Activated naive CD8-positive, alpha-beta T cell treated with anti-CD3 and anti-CD28 coated beads, Interleukin-2, amount 10 ng/mL, durations not matched to agents 7 days and 5 days (primary cell): ENCODE measurements at regions not wholly inside any gene's neighbourhood (a gene's known extent, or its start where the extent isn't known, plus 50 kb on each side); places are given as distances from the start of the nearest gene placed in this dataset.
"Not testable (repeated sequence)": the region's sequence is repeated elsewhere in the genome, so short reads cannot be mapped to it uniquely, and the experiment has no call there.

Experiments
- ATAC-seq: fragments of 150-1000 bp; cut with Tn5 transposase; one replicate; pipeline ENCODE4 v1.10.0; 2021; ENCODE audit warnings: low read depth, moderate library complexity
- POLR2A ChIA-PET: fragments of 350-600 bp; sonication (Branson Sonifier 250); formaldehyde crosslinking; loops from one replicate; lab custom pipeline; 2021; ENCODE audit warnings: antibody characterized with exemption; lab: Charles Lee
- DNase-seq: peaks from one replicate; pipeline ENCODE4 v3.0.0; 2021
- H3K27ac Mint-ChIP-seq: one replicate; pipeline ENCODE4 v1.8.0; 2022; ENCODE audit warnings: mild to moderate bottlenecking, mixed read lengths
- H3K27me3 Mint-ChIP-seq: one replicate; pipeline ENCODE4 v1.8.0; 2022; ENCODE audit warnings: mild to moderate bottlenecking, moderate library complexity, mixed read lengths
- H3K36me3 Mint-ChIP-seq: one replicate; pipeline ENCODE4 v1.8.0; 2021; ENCODE audit warnings: mild to moderate bottlenecking, mixed read lengths
- H3K4me1 Mint-ChIP-seq: one replicate; pipeline ENCODE4 v1.8.0; 2021; ENCODE audit warnings: mixed read lengths
- H3K4me3 Mint-ChIP-seq: one replicate; pipeline ENCODE4 v1.8.0; 2022; ENCODE audit warnings: mild to moderate bottlenecking, moderate library complexity, mixed read lengths
- H3K9me3 Mint-ChIP-seq: one replicate; pipeline ENCODE4 v1.8.0; 2021; ENCODE audit warnings: mixed read lengths

DNA sequence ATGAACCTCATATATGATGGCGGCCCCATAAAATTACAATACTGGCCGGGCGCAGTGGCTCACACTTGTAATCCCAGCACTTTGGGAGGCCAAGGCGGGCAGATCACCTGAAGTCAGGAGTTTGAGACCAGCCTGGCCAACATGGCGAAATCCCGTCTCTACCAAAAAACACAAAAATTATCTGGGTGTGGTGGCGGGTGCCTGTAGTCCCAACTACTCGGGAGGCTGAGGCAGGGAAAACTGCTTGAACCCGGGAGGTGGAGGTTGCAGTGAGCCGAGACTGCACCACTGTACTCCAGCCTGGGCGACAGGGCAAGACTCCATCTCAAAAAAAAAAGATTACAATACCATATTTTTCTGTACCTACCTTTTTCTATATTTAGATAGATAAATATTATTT, 1345.5 kb downstream of the BRD1 start:
- H3K36me3 Mint-ChIP-seq, ATAC-seq, POLR2A ChIA-PET, H3K27ac Mint-ChIP-seq, DNase-seq, H3K27me3 Mint-ChIP-seq, H3K4me1 Mint-ChIP-seq, H3K9me3 Mint-ChIP-seq, H3K4me3 Mint-ChIP-seq: not testable (repeated sequence)

DNA sequence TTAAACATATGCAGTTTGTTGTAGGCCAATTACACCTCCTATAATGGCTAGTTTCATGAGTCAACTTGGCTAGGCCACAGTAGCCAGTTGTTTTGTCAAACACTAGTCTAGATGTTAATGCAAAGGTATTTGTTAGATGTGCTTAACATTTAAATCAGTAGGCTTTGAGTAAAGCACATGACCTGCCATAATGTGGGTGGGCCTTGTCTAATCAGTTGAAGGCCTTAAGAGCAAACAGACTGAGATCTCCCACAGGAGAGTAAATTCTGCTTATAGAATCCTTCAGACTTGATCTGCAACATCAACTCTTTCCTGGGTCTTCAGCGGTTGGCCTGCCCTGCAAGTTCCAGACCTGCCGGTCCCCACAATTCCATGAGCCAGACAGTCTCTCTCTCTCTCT, 1345.9 kb downstream of the BRD1 start:
- H3K27me3 Mint-ChIP-seq: peaks cover 6% of the 10 kb centered on the region
- ATAC-seq: no peak
- DNase-seq: no peak

DNA sequence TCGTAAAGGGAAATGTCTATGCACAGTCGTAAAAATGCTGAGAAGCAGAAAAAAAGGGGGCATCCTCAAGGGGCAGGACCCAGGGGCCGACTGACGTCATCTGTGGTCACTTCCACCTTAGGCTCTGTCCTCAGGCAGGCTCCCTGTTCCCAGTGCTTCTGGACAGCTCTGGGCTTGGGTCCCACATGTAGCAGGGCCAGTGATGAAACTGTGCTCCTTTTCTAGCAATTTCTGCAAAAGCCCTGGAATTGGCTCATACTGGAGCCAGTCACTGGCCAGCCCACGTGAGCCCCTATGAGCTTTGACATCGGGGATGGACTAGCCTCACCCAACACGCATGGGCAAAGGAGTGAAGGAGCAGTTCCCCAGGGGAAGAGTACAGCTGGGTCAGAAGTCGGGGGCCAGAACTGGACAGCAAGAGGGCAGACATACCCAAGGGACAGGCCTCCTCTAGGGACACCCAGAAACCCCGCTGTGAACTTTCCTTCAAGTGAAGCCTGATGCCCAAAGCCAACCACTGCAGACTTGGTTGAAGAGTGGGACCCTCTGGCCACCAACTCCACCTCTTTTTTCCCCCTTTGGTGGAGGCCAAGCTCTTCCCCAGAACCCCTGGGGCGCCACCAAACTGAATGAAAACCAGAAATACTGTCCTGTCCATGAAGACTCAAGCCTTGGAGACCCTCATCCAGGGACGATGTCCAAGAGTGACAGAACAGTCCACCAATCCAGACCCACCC, 1349.0 kb downstream of the BRD1 start:
- POLR2A ChIA-PET: interaction anchor here (0.6 kb wide), 1 partner anchor 364 kb away, joined by 3 read pairs; no protein-coding TSS in a partner anchor
- H3K27me3 Mint-ChIP-seq: no peaks in the 10 kb centered on the region
- no peaks in the 10 kb centered on the region for H3K36me3 Mint-ChIP-seq
- DNase-seq (no peak), ATAC-seq (no peak)
- no peaks in the 10 kb centered on the region for H3K9me3 Mint-ChIP-seq
- no peaks in the 10 kb centered on the region for H3K4me1 Mint-ChIP-seq
- no peak overlapping the region for H3K27ac Mint-ChIP-seq
- H3K4me3 Mint-ChIP-seq: no peak overlapping the region

More for the DNA sequence above, 1345.9 kb downstream of the BRD1 start:
- Mint-ChIP-seq H3K27ac (no peak overlapping the region), H3K9me3 (no peaks in the 10 kb centered on the region), H3K4me3 (no peak overlapping the region), H3K36me3 (no peaks in the 10 kb centered on the region), H3K4me1 (no peaks in the 10 kb centered on the region)
- POLR2A ChIA-PET: no interaction called here

DNA sequence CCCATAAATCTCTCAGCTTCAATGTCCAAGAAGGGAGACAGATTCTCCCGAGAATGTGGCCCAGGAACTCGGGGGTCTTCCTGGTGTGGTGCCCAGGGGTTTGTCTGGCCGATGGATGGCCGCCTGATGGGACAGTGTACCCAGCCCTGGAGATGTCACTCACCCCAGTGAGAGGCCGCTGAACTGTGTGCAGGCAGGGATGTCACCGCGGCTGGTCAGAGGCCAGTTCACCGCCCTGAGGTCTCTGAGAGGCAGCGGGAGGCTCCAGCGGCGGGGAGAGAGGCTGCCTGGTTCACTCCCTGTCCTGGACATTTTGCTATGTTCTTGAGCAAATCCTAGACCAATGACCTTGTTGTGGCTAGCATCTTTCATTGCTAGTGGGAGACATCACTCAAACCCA, 1349.5 kb downstream of the BRD1 start:
- H3K4me3 Mint-ChIP-seq: no peak overlapping the region
- ATAC-seq (no peak), DNase-seq (no peak)
- no peaks in the 10 kb centered on the region for H3K27me3 Mint-ChIP-seq
- H3K27ac Mint-ChIP-seq: no peak overlapping the region
- POLR2A ChIA-PET: interaction anchor here (0.6 kb wide), 1 partner anchor 363 kb away, joined by 3 read pairs; no protein-coding TSS in a partner anchor
- H3K36me3 Mint-ChIP-seq: no peaks in the 10 kb centered on the region
- no peaks in the 10 kb centered on the region for H3K9me3 Mint-ChIP-seq
- no peaks in the 10 kb centered on the region for H3K4me1 Mint-ChIP-seq

DNA sequence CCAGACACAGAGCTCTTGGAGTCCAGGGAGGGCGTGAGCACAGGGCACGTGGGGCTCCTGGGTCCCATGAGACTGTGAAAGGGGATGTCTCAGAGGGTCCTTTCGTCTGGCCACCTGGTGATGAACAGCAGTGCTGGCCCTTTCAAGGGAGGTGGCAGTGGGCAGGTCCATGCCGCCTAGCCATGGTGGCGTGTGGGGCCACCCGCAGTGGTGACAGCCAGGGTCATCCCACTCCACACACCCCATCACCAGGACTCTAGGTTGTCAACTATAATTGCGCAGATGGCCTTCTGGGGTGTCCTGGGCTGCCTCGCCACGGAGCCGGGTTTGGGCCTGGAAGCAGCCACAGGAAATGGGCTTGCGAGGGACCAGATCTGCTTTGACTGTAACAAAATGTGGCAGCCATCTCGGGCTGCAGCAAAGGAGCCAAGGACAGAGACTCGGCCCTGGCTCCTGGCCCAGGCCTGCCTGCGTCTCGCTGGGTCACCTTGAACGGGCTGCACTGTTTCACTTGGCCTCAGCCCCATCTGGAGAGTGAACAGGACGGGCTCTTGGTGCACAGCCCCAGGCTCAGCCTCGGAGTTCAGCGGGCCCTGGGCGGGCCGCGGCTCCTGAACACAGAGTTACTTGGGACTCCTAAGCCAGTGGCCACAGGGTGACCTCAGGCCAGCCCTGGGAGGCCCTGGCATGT, 1350.5 kb downstream of the BRD1 start:
- Mint-ChIP-seq H3K27me3 (no peaks in the 10 kb centered on the region), H3K9me3 (no peaks in the 10 kb centered on the region), H3K36me3 (no peaks in the 10 kb centered on the region), H3K4me1 (no peaks in the 10 kb centered on the region), H3K4me3 (no peak overlapping the region), H3K27ac (no peak overlapping the region)
- no peak for DNase-seq
- POLR2A ChIA-PET: no interaction called here
- no peak for ATAC-seq

DNA sequence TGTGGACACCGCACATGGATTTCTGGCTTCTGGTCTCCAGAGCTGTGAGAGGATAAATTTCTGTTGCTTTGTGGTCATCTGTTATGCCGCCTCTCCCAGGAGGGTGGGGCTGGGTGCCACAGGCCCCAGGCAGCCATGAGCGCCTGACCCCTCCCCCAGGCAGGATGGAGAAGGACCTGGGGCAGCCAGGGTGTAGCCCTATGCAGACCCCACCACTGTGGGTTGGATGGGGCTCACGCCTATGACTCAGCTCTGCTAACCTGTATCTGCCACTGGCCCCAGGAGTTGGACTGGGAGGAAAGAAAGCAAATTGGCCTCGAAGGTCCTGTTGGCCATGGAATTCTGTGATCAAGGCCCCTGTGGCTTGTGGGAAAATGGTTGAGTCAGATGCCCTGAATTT, 1351.1 kb downstream of the BRD1 start:
- ATAC-seq (no peak), DNase-seq (no peak)
- no peaks in the 10 kb centered on the region for H3K36me3 Mint-ChIP-seq
- no peaks in the 10 kb centered on the region for H3K9me3 Mint-ChIP-seq
- no peaks in the 10 kb centered on the region for H3K4me1 Mint-ChIP-seq
- no peak overlapping the region for H3K27ac Mint-ChIP-seq
- POLR2A ChIA-PET: no interaction called here
- H3K4me3 Mint-ChIP-seq: no peak overlapping the region
- no peaks in the 10 kb centered on the region for H3K27me3 Mint-ChIP-seq

DNA sequence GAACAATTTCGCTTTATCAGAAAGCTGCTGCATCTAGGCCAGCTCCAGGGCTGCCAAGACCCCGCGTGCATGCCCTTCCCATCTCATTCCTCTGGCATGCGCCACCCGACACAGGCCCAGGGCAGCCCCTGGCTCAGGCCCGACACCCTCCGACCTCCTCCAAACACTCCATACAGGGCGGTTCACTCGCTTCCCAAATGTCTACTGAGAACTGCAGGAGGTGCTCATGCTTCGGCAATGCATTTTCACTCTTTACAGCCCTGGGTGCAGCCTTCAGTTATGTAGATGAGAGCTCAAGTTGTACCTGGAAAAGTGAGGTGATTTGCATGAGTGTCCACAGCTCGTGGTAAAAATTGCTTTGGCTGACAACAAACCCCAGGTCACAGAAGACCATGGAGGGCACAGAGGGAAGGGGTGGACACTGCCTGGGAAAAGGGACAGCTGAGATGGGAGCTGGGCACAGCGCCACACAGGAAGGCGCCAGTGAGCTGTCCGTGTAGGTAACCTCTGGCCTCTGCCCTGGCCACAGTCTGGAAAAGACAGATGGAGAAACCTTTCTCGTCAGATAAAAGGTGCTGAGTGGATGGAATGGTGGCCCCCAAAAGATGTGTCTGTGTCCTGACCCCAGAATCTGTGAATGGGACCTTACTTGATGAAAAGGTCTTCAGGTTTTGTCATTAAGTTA, 1351.9 kb downstream of the BRD1 start:
- POLR2A ChIA-PET: no interaction called here
- Mint-ChIP-seq H3K27me3 (no peaks in the 10 kb centered on the region), H3K4me3 (no peak overlapping the region), H3K27ac (no peak overlapping the region), H3K9me3 (no peaks in the 10 kb centered on the region), H3K4me1 (no peaks in the 10 kb centered on the region), H3K36me3 (no peaks in the 10 kb centered on the region)
- no peak for ATAC-seq
- DNase-seq: no peak

DNA sequence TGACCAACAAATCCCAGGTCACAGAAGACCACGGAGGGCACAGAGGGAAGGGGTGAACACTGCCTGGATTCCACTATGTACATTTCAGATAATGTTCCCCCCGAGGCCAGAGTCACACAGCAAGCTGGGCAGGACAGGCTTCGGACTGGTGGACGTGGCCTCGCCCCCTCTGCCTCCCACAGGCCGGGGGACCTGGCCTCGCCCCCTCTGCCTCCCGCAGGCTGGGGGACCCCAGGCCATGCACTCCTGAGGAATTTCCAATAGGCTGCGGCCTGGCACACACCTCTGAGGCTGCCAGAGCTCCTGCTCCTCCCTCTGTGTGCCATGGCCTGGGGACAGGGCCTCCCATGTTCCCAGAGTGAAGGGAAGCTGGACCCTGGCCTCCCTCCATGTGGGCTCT, 1352.8 kb downstream of the BRD1 start:
- no peaks in the 10 kb centered on the region for H3K4me1 Mint-ChIP-seq
- ATAC-seq (no peak), DNase-seq (no peak)
- H3K9me3 Mint-ChIP-seq: no peaks in the 10 kb centered on the region
- H3K27ac Mint-ChIP-seq: no peak overlapping the region
- H3K36me3 Mint-ChIP-seq: no peaks in the 10 kb centered on the region
- no peak overlapping the region for H3K4me3 Mint-ChIP-seq
- H3K27me3 Mint-ChIP-seq: no peaks in the 10 kb centered on the region
- POLR2A ChIA-PET: no interaction called here

DNA sequence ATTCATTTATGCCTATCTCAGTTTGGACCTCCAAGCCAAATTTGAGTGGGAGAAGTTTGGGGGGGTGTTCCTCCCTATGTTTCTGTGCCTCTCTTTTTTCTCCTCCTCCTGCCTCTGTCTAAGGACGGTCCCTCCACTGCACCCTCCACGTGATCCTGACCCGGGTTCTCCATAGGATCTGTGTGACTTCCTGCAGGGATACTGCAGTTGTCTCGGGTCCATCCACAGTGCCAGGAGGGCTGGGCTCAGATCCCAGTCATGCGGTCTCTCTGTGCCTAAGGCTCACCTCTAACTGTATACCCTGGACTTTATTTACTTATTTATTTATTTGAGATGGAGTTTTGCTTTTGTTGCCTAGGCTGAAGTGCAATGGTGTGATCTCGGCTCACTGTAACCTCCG, 1354.5 kb downstream of the BRD1 start:
- no peak for ATAC-seq
- Mint-ChIP-seq H3K9me3 (no peaks in the 10 kb centered on the region), H3K4me1 (no peaks in the 10 kb centered on the region), H3K27me3 (no peaks in the 10 kb centered on the region), H3K27ac (no peak overlapping the region), H3K4me3 (no peak overlapping the region), H3K36me3 (no peaks in the 10 kb centered on the region)
- POLR2A ChIA-PET: no interaction called here
- DNase-seq: no peak

DNA sequence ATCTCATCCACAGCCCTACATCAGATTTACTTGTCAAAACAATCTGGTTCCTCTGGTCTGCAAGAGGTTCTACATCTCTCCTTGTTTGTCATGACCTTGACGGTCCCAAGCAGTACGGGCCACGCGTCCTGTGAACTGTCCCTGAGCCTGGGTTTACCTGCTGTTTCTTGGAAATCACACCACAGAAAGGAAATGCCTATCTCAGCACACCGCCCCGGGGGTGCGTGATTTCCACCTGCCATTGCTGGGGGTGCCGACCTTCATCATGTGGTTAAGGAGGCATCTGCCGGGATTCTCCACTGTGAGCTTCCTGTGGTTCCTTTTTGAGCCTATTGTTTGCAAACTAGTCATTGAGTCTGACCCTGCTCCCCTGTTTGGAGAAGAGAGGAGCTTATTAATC, 1363.4 kb downstream of the BRD1 start:
- POLR2A ChIA-PET: no interaction called here
- H3K4me1 Mint-ChIP-seq: no peaks in the 10 kb centered on the region
- H3K9me3 Mint-ChIP-seq: no peaks in the 10 kb centered on the region
- H3K36me3 Mint-ChIP-seq: no peaks in the 10 kb centered on the region
- ATAC-seq (no peak), DNase-seq (no peak)
- H3K27me3 Mint-ChIP-seq: peaks cover 2% of the 10 kb centered on the region
- H3K4me3 Mint-ChIP-seq: no peak overlapping the region
- H3K27ac Mint-ChIP-seq: no peak overlapping the region

DNA sequence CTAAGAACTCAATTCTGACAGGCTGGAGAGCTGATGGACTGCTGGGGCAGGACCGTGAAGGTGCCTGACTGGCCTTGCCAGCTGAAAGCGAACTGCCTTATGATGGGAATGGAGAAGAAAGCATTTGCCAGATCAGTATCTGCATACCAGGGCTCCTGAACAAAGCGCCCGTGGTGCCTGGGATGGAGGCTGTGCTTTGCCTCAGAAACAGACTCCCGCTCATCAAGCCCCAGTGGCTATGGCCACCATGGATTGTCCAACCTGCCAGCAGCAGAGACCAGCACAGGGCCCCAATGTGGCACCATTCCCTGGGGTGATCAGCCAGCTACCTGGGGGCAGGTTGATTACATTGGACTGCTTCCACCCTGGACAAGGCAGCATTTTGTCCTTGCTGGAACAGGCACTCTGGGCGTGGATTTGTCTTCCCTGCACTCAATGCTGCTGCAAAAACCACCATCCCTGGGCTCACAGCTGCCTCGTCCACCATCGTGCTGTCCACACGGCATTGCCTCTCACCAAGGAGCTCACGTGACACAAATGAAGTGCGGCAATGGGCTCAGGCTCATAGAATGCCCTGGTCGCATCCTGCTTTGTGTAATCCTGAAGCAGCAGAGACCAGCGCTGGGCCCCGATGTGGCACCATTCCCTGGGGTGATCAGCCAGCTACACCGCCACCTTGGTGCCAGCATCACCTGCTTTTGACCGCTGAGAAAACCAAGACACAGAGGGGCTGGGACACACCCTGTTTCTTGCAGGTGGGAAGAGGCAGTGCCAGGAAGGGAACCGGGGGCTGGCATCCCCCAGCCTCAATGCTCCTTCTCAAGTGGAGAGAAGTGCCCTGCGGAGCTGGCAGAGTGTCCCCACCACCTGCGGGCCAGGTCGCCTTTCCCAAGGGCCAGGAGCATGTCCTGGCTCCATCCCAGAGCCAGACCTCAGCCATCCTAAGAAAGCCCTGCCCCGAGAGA, 1367.5 kb downstream of the BRD1 start:
- H3K36me3 Mint-ChIP-seq: no peaks in the 10 kb centered on the region
- ATAC-seq (no peak), DNase-seq (no peak)
- H3K27me3 Mint-ChIP-seq: no peaks in the 10 kb centered on the region
- POLR2A ChIA-PET: no interaction called here
- H3K4me3 Mint-ChIP-seq: no peak overlapping the region
- H3K4me1 Mint-ChIP-seq: no peaks in the 10 kb centered on the region
- H3K27ac Mint-ChIP-seq: no peak overlapping the region
- no peaks in the 10 kb centered on the region for H3K9me3 Mint-ChIP-seq

DNA sequence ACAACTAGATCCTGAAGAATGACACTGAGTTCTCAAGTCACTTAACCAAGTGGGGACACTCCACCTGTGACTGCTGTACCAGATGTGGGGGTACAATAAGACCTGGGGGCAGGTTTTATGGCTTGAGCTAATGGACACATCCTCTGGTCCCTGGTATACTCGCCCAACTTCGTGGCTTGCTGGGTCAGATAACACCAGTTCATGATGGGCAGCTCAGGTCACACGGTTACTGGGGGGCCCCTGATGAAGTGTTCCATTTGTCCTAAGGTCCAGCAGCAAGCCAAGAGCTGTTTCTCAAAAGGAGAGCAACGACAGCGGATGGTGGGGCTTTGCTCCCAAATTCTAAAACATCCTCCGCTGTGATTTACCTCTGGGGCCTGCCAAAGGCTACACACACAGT, 1368.4 kb downstream of the BRD1 start:
- Mint-ChIP-seq H3K27ac (no peak overlapping the region), H3K4me1 (no peaks in the 10 kb centered on the region), H3K36me3 (no peaks in the 10 kb centered on the region), H3K4me3 (no peak overlapping the region), H3K9me3 (no peaks in the 10 kb centered on the region), H3K27me3 (no peaks in the 10 kb centered on the region)
- DNase-seq (no peak), ATAC-seq (no peak)
- POLR2A ChIA-PET: no interaction called here

DNA sequence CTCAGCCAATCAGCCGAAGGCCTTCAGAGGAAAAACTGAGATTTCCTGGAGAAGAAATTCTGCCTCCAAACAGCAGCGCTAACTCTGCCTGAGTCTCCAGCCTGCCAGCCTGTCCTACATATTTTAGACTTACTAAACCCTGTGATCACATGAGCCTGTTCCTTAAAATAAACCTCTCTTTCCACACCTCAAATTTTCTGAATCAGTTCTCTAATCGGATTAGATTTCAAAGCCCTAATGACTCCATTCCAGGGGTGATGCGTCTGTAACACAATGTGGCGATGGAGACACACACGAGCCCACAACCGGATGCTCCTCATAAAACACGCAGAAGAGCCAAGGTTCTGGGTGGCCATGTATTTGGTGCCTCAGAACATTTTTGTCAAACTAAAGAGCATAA, 1371.2 kb downstream of the BRD1 start:
- no peak for DNase-seq
- Mint-ChIP-seq H3K9me3 (no peaks in the 10 kb centered on the region), H3K27ac (no peak overlapping the region), H3K36me3 (no peaks in the 10 kb centered on the region), H3K27me3 (no peaks in the 10 kb centered on the region), H3K4me3 (no peak overlapping the region), H3K4me1 (no peaks in the 10 kb centered on the region)
- POLR2A ChIA-PET: no interaction called here
- no peak for ATAC-seq
